ENCODE measurements at regions not wholly inside any gene's neighbourhood (a gene's known extent, or its start where the extent isn't known, plus 50 kb on each side); places are given as distances from the start of the nearest gene placed in this dataset.

DNA sequence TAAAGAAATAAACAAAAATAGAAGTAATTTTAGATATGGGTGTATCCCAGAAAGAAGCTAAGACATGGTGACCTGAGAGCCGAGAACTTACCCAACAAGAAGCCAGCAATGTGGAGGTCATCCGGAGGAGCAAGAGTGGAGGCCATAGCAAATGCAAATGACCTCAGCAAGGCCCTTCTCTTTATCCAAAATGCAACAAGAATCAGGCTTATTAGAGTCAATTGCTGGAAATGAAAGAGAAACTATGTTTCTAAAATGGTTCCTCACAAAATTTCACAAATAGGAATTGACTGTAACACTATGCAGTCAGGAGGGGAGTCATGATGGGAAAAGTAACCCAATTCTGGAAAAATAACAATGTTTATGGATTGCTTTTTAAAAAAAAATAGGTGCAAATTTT, 90.4 kb downstream of the TNFAIP3 start:
- Mint-ChIP-seq H3K4me3 (ENCODE audit: unreplicated experiment) (no peak overlapping the region), H3K36me3 (ENCODE audit: unreplicated experiment) (no peaks in the 10 kb centered on the region), H3K4me1 (ENCODE audit: unreplicated experiment) (no peaks in the 10 kb centered on the region), H3K27ac (ENCODE audit: unreplicated experiment) (no peak overlapping the region), H3K9me3 (ENCODE audit: unreplicated experiment) (peaks cover 5% of the 10 kb centered on the region), H3K27me3 (ENCODE audit: unreplicated experiment) (peaks cover 3% of the 10 kb centered on the region)
- TF ChIP-seq, protein P1, sequence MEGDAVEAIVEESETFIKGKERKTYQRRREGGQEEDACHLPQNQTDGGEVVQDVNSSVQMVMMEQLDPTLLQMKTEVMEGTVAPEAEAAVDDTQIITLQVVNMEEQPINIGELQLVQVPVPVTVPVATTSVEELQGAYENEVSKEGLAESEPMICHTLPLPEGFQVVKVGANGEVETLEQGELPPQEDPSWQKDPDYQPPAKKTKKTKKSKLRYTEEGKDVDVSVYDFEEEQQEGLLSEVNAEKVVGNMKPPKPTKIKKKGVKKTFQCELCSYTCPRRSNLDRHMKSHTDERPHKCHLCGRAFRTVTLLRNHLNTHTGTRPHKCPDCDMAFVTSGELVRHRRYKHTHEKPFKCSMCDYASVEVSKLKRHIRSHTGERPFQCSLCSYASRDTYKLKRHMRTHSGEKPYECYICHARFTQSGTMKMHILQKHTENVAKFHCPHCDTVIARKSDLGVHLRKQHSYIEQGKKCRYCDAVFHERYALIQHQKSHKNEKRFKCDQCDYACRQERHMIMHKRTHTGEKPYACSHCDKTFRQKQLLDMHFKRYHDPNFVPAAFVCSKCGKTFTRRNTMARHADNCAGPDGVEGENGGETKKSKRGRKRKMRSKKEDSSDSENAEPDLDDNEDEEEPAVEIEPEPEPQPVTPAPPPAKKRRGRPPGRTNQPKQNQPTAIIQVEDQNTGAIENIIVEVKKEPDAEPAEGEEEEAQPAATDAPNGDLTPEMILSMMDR (IDR thresholded peaks at IDR 0.05), result no peak
- DNase-seq (ENCODE audit: extremely low spot score, unreplicated experiment), result no peak

DNA sequence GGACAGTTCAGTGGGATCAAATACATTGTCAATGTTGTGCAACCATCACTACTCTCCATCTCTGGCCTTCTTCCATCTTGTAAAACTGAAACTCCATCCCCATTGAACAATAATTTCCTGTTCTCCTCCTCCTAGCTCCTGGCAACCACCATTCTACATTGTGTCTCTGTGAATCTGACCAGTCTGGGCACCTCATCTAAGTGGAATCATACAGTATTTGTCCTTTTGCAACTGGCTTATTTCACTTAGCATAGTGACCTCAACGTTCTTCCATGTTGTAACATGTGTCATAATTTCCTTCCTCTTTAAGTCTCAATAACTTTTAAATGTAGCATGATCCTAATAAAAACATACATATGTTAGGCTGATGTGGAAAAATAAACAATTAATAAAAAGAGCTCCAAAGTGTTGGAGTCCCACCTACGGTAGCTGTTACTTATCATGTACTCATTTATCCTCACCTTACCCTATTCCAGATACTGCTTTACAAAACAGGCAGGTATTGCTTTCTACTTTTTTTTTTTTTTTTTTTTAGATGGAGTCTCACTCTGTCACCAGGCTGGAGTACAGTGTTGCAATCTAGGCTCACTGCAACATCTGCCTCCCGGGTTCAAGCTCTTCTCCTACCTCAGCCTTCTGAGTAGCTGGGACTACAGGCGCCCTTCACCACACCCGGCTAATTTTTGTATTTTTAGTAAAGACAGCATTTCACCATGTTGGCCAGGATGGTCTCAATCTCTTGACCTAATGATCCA, 91.9 kb downstream of the TNFAIP3 start:
- H3K4me1 Mint-ChIP-seq (ENCODE audit: unreplicated experiment), result no peaks in the 10 kb centered on the region
- no peak overlapping the region for H3K4me3 Mint-ChIP-seq (ENCODE audit: unreplicated experiment)
- H3K27ac Mint-ChIP-seq (ENCODE audit: unreplicated experiment), result no peak overlapping the region
- H3K36me3 Mint-ChIP-seq (ENCODE audit: unreplicated experiment), result no peaks in the 10 kb centered on the region
- H3K9me3 Mint-ChIP-seq (ENCODE audit: unreplicated experiment), result peaks cover 5% of the 10 kb centered on the region
- no peak for DNase-seq (ENCODE audit: extremely low spot score, unreplicated experiment)
- TF ChIP-seq, protein P1 (IDR thresholded peaks at IDR 0.05), result no peak
- no peaks in the 10 kb centered on the region for H3K27me3 Mint-ChIP-seq (ENCODE audit: unreplicated experiment)

DNA sequence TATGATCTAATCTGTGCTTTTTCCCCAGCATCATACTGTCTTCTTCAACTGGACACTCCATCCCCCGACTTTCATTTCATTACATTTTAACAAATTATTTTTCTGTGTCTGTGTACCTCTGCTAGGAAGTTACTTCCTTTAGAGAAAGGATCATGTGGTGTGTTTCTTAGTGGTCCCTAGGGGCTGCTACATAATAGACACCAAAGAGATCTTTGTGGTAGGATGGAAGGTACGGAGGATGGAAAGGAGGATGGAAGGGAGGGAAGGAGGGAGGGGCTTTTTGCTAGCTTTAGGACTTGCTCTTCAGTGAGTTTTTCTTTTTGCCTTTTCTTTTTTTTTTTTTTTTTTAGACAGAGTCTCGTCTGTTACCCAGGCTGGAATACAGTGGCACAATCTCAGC, 95.7 kb downstream of the TNFAIP3 start:
- H3K27ac Mint-ChIP-seq (ENCODE audit: unreplicated experiment), result no peak overlapping the region
- no peak overlapping the region for H3K4me3 Mint-ChIP-seq (ENCODE audit: unreplicated experiment)
- DNase-seq (ENCODE audit: extremely low spot score, unreplicated experiment), result no peak
- no peaks in the 10 kb centered on the region for H3K27me3 Mint-ChIP-seq (ENCODE audit: unreplicated experiment)
- H3K9me3 Mint-ChIP-seq (ENCODE audit: unreplicated experiment), result peaks cover 5% of the 10 kb centered on the region
- no peaks in the 10 kb centered on the region for H3K36me3 Mint-ChIP-seq (ENCODE audit: unreplicated experiment)
- no peaks in the 10 kb centered on the region for H3K4me1 Mint-ChIP-seq (ENCODE audit: unreplicated experiment)
- TF ChIP-seq, protein P1 (IDR thresholded peaks at IDR 0.05), result no peak

DNA sequence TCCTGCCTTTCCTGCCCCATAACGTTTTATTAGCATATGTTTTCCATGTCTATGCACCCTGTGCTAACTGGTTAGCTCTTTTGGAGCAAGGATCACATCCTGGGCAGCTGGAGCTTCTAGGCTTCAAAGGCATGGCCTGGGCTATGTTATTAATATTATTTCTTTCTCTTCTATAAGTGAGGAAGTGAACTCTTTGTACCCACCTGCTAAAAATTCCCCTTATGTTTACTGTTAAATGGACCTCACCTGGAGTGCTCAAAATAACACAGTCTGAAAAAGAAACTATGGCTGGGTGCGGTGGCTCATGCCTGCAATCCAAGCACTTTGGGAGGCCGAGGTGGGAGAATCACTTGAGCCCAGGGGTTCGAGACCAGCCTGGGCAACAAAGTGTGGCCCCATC, 97.8 kb downstream of the TNFAIP3 start:
- peaks cover 3% of the 10 kb centered on the region for H3K27me3 Mint-ChIP-seq (ENCODE audit: unreplicated experiment)
- no peak overlapping the region for H3K27ac Mint-ChIP-seq (ENCODE audit: unreplicated experiment)
- no peaks in the 10 kb centered on the region for H3K4me1 Mint-ChIP-seq (ENCODE audit: unreplicated experiment)
- peaks cover 5% of the 10 kb centered on the region for H3K9me3 Mint-ChIP-seq (ENCODE audit: unreplicated experiment)
- no peak overlapping the region for H3K4me3 Mint-ChIP-seq (ENCODE audit: unreplicated experiment)
- DNase-seq (ENCODE audit: extremely low spot score, unreplicated experiment), result no peak
- no peaks in the 10 kb centered on the region for H3K36me3 Mint-ChIP-seq (ENCODE audit: unreplicated experiment)
- TF ChIP-seq, protein P1 (IDR thresholded peaks at IDR 0.05), result no peak

DNA sequence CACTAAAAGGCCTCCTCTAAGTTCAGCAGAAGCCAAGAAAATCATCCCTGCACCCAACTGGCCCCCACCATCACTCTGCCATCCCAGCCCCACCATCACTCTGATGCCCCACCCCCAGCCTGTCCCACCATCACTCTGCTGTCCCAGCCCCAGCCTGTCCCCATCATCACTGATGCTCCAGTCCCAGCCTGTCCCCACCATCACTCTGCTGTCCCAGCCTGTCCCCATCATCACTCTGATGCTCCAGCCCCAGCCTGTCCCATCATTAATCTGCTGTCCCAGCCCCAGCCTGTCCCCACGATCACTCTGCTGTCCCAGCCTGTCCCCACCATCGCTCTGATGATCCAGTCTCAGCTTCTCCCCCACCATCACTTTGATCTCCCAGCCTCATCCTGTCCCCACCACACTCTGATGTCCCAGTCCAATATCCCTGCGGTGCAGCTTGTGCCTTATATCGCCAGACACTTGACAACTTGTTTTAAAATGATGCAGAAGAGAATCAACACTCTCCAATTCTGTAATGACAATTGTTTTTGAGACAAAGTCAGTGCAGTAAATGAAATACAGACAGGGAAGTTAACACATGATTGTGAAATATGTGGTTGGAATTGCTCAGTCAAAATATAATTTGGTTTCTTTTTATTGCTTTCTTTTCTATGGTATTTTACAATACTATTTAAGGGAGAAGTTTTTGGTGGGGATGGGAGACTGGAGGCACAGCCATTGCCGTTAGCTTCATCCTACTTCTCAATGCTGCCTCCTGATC, 100.8 kb downstream of the TNFAIP3 start:
- Mint-ChIP-seq H3K36me3 (ENCODE audit: unreplicated experiment) (no peaks in the 10 kb centered on the region), H3K9me3 (ENCODE audit: unreplicated experiment) (no peaks in the 10 kb centered on the region), H3K27ac (ENCODE audit: unreplicated experiment) (no peak overlapping the region), H3K4me1 (ENCODE audit: unreplicated experiment) (no peaks in the 10 kb centered on the region), H3K4me3 (ENCODE audit: unreplicated experiment) (no peak overlapping the region), H3K27me3 (ENCODE audit: unreplicated experiment) (peaks cover 3% of the 10 kb centered on the region)
- TF ChIP-seq, protein P1 (IDR thresholded peaks at IDR 0.05), result no peak
- DNase-seq (ENCODE audit: extremely low spot score, unreplicated experiment), result no peak
